K562 (cell line): ENCODE measurements at regions not wholly inside any gene's neighbourhood (a gene's known extent, or its start where the extent isn't known, plus 50 kb on each side); places are given as distances from the start of the nearest gene placed in this dataset.

Experiments used
- ATAC-seq: fragments of 200-7000 bp; cut with Tn5 transposase; 3 replicates; pipeline ENCODE4 v1.9.1; 2020; ENCODE audit warnings: moderate library complexity
- BruUV-seq: library from RNA; stranded (reverse); fragments of 400-500 nt; replicated peaks from 2 replicates; lab custom pipeline; 2021; lab: Mats Ljungman, UMichigan
- CTCF ChIA-PET: fragments of 300-600 bp; formaldehyde crosslinking; extraction: SDS; loops from one replicate; lab custom pipeline; 2021; ENCODE audit warnings: low intra/inter-chr PET ratio; lab: Yijun Ruan, JAX
- POLR2A ChIA-PET: fragments of 300-600, 350-650 bp; sonication (Branson Sonifier 250); formaldehyde crosslinking; extraction: SDS; loops from one replicate; lab custom pipeline; 2021; ENCODE audit warnings: antibody characterized with exemption, inconsistent platforms; lab: Yijun Ruan, JAX
- DNase-seq, 4 experiments: peaks; one replicate each; pipeline versions ENCODE4 v3.0.0 to v3.0.0-alpha.2; 2011 to 2018; ENCODE audit warnings: low spot score in 3 of 4, mixed read lengths in 3 of 4; ENCODE audit errors: extremely low read depth in 1 of 4
- FAIRE-seq: peaks from 2 replicates; lab custom pipeline; 2011; peaks lifted over from hg19 to GRCh38; lab: Jason Lieb, UNC
- H2AFZ ChIP-seq: 2 replicates; pipeline ENCODE4 v1.6.0; 2011; ENCODE audit warnings: low read depth, low read length, control low read depth, inconsistent platforms
- H3K27ac ChIP-seq: fragments of 200-600 bp; 3 replicates; pipeline ENCODE4 v1.8.0; 2011; ENCODE audit warnings: low read depth, mild to moderate bottlenecking, control low read depth, inconsistent platforms, low read length, moderate library complexity, mixed read lengths; ENCODE audit errors: extremely low read depth
- H3K27me3 ChIP-seq, 2 experiments: fragments of 300-600 bp in 1 of 2; 2 replicates in 1 of 2; 3 replicates in 1 of 2; pipeline versions ENCODE4 v1.6.0 to v1.8.0; 2011; ENCODE audit warnings: inconsistent platforms in 2 of 2, low read length in 2 of 2, mild to moderate bottlenecking in 1 of 2, mixed read lengths in 1 of 2, moderate library complexity in 1 of 2; ENCODE audit not compliant: control insufficient read depth in 2 of 2, insufficient read depth in 2 of 2
- H3K36me3 ChIP-seq: fragments of 300-600 bp; 3 replicates; pipeline ENCODE4 v1.8.0; 2011; ENCODE audit warnings: mild to moderate bottlenecking, low read length, inconsistent platforms; ENCODE audit not compliant: control insufficient read depth, insufficient read depth
- H3K4me1 ChIP-seq, 2 experiments: fragments of 200-600 bp in 1 of 2; replicated peaks in 1 of 2; 2 replicates in 1 of 2; 3 replicates in 1 of 2; pipeline versions ENCODE4 v1.5.1 to v1.8.0; 2011; ENCODE audit warnings: inconsistent platforms in 2 of 2, low read length in 2 of 2, mild to moderate bottlenecking in 1 of 2, mixed read lengths in 1 of 2, moderate library complexity in 1 of 2; ENCODE audit not compliant: control insufficient read depth in 2 of 2, insufficient read depth in 2 of 2
- H3K4me2 ChIP-seq: 2 replicates; pipeline ENCODE4 v1.6.1; 2011; ENCODE audit warnings: low read length, control low read depth, inconsistent platforms, mixed read lengths; ENCODE audit not compliant: insufficient read depth
- H3K4me3 ChIP-seq: fragments of 200-600 bp; sonication (generic), shearing (Covaris generic); 2 replicates; pipeline ENCODE4 v1.5.1; 2016; ENCODE audit warnings: control low read depth, inconsistent platforms
- H3K79me2 ChIP-seq: fragments of 200-600 bp; 3 replicates; pipeline ENCODE4 v1.8.0; 2011; ENCODE audit warnings: low read length, inconsistent platforms; ENCODE audit not compliant: control insufficient read depth, insufficient read depth
- H3K9ac ChIP-seq, 2 experiments: 2 replicates each; pipeline versions ENCODE4 v1.6.0 to v1.6.1; 2011; ENCODE audit warnings: low read depth in 2 of 2, low read length in 2 of 2, control low read depth in 1 of 2, inconsistent platforms in 1 of 2, mild to moderate bottlenecking in 1 of 2, mixed read lengths in 1 of 2; ENCODE audit not compliant: insufficient read depth in 1 of 2
- H3K9me1 ChIP-seq: one replicate; pipeline ENCODE4 v1.6.0; 2011; ENCODE audit warnings: inconsistent platforms, mild to moderate bottlenecking, low read length, moderate library complexity; ENCODE audit not compliant: control insufficient read depth, insufficient read depth
- H3K9me3 ChIP-seq: replicated peaks from 2 replicates; pipeline ENCODE4 v1.5.1; 2011; ENCODE audit warnings: low read depth, low read length, inconsistent platforms; ENCODE audit not compliant: control insufficient read depth, insufficient read depth
- H4K20me1 ChIP-seq: replicated peaks from 2 replicates; pipeline ENCODE4 v1.6.1; 2011; ENCODE audit warnings: low read length, inconsistent platforms, mixed read lengths; ENCODE audit not compliant: control insufficient read depth, insufficient read depth
- CREB3L1 ChIP-seq: fragments of 450-650 bp; IDR thresholded peaks from 2 replicates; pipeline ENCODE4 v1.6.1; 2014; ENCODE audit warnings: low read depth, mild to moderate bottlenecking, moderate library complexity, borderline replicate concordance
- CREM ChIP-seq: IDR thresholded peaks from 2 replicates; pipeline ENCODE4 v1.6.1; 2014; ENCODE audit warnings: antibody characterized with exemption, low read depth
- DLX4 ChIP-seq: fragments of 250-450 bp; sonication (Bioruptor Pico); IDR thresholded peaks from 2 replicates; pipeline ENCODE4 v1.6.1; 2021; ENCODE audit warnings: mild to moderate bottlenecking
- ERF ChIP-seq: fragments of 450-650 bp; formaldehyde crosslinking; IDR thresholded peaks from 2 replicates; pipeline ENCODE4 v1.4.0; 2020; ENCODE audit warnings: mild to moderate bottlenecking, mixed read lengths
- HMBOX1 ChIP-seq: sonication (generic); IDR thresholded peaks from 2 replicates; pipeline ENCODE4 v1.6.1; 2016
- MEIS2 ChIP-seq: fragments of 450-650 bp; IDR thresholded peaks from 2 replicates; pipeline ENCODE4 v1.6.1; 2014; ENCODE audit warnings: mild to moderate bottlenecking; ENCODE audit not compliant: partially characterized antibody
- TAF7 ChIP-seq: fragments of 450-650 bp; IDR thresholded peaks from 2 replicates; pipeline ENCODE4 v1.6.1; 2016; ENCODE audit warnings: missing genetic modification characterization, missing compliant biosample characterization
- ZC3H4 ChIP-seq: sonication (generic); formaldehyde crosslinking; IDR thresholded peaks from 2 replicates; pipeline ENCODE4 v1.9.0; 2021; ENCODE audit warnings: missing genetic modification reagents, borderline replicate concordance
- ZKSCAN3 ChIP-seq: fragments of 250-450 bp; sonication (Bioruptor Pico); IDR thresholded peaks from 2 replicates; pipeline ENCODE4 v1.4.0; 2020
- ZNF696 ChIP-seq: fragments of 250-450 bp; sonication (Bioruptor Pico); conservative IDR thresholded peaks from 2 replicates; pipeline ENCODE4 v1.4.0; 2020; ENCODE audit warnings: mild to moderate bottlenecking, moderate library complexity
- WGBS: fragments of 100-300 bp; shearing (Covaris generic); methylation state at CpG from one replicate; pipeline ENCODE4 v1.1.6; 2016; ENCODE audit warnings: low coverage, mixed read lengths; ENCODE audit not compliant: insufficient coverage; ENCODE audit errors: missing lambda C conversion rate; 5-methylcytosine and 5-hydroxymethylcytosine counted together
- in situ Hi-C: fragments of 300-500 bp; cut with MboI; formaldehyde crosslinking; loops from 4 replicates; pipeline ENCODE4 v1.15.0; 2018; ENCODE audit warnings: inconsistent platforms, mixed read lengths
- intact Hi-C: fragments of 100-400 bp; cut with micrococcal nuclease; formaldehyde crosslinking; loops from 2 replicates; pipeline ENCODE4 v1.14.2; 2022

- no peaks in the 10 kb centered on the region for H3K4me1 ChIP-seq
- no peaks in the 10 kb centered on the region for H3K9me3 ChIP-seq
- DNase-seq: no peak
- in situ Hi-C loops (no loop called here), intact Hi-C loops (no loop called here)
- no peak for ATAC-seq
- H3K36me3 ChIP-seq: no peaks in the 10 kb centered on the region
- POLR2A ChIA-PET: no interaction called here
- FAIRE-seq: no peak
- H4K20me1 ChIP-seq: no peaks in the 10 kb centered on the region
- no peak overlapping the region for H3K4me3 ChIP-seq
- no peaks in the 10 kb centered on the region for H3K9me1 ChIP-seq
- no TSS peak for BruUV-seq
- H2AFZ ChIP-seq: no peak overlapping the region
- H3K27ac ChIP-seq: no peak overlapping the region
- H3K79me2 ChIP-seq: no peaks in the 10 kb centered on the region
- TF ChIP-seq CREM: no peak
- no peak for TF ChIP-seq TAF7 (tag)
- no peak for TF ChIP-seq CREB3L1
- TF ChIP-seq, all 486 proteins: peak for 0
- no peak overlapping the region for H3K4me2 ChIP-seq
- CTCF ChIA-PET: no interaction called here
- no peak overlapping the region for H3K9ac ChIP-seq
- H3K27me3 ChIP-seq: no peaks in the 10 kb centered on the region
Measured at GRCh38 chr2:226364217-226364616, 435.4 kb downstream of the IRS1 start.

GRCh38 chr2:226362980-226363379 is 436.6 kb downstream of the IRS1 start:
- Histone ChIP-seq H3K36me3 (no peaks in the 10 kb centered on the region), H3K4me3 (no peak overlapping the region), H3K79me2 (no peaks in the 10 kb centered on the region), H3K4me1 (no peaks in the 10 kb centered on the region), H3K27ac (no peak overlapping the region), H3K4me2 (no peak overlapping the region), H3K27me3 (no peaks in the 10 kb centered on the region), H3K9me3 (no peaks in the 10 kb centered on the region), H2AFZ (no peak overlapping the region), H4K20me1 (no peaks in the 10 kb centered on the region), H3K9ac (no peak overlapping the region), H3K9me1 (no peaks in the 10 kb centered on the region)
- intact Hi-C loops: no loop called here
- POLR2A ChIA-PET: no interaction called here
- 0% methylated on average over 2 of the region's 2 CpGs for WGBS
- no TSS peak for BruUV-seq
- in situ Hi-C loops: no loop called here
- FAIRE-seq (no peak), ATAC-seq (no peak), DNase-seq (no peak)
- TF ChIP-seq ERF (CRISPR knock-in tag) (no peak), DLX4 (CRISPR knock-in tag) (no peak), HMBOX1 (no peak), ZKSCAN3 (no peak), ZNF696 (CRISPR knock-in tag) (no peak), ZC3H4 (CRISPR knock-in tag) (no peak), MEIS2 (no peak)
- CTCF ChIA-PET: no interaction called here
